GM12878 (cell line): ENCODE measurements at regions not wholly inside any gene's neighbourhood (a gene's known extent, or its start where the extent isn't known, plus 50 kb on each side); places are given as distances from the start of the nearest gene placed in this dataset.

Source experiments
- CBFB ChIP-seq: IDR thresholded peaks from 2 replicates; pipeline ENCODE4 v1.6.1; 2016; ENCODE audit warnings: antibody characterized with exemption, low read depth
- CHD2 ChIP-seq: IDR thresholded peaks from 2 replicates; pipeline ENCODE4 v1.6.1; 2011; ENCODE audit warnings: low read depth, low read length, improper control_type of control experiment, borderline replicate concordance
- EP300 ChIP-seq, 2 experiments: fragments of 150-350 bp in 1 of 2; IDR thresholded peaks; 2 replicates each; pipeline ENCODE4 v1.6.1; 2011 to 2012; ENCODE audit warnings: low read depth in 2 of 2, low read length in 2 of 2, borderline replicate concordance in 1 of 2, improper control_type of control experiment in 1 of 2, inconsistent platforms in 1 of 2; ENCODE audit not compliant: control insufficient read depth in 1 of 2
- HDAC6 ChIP-seq: fragments of 200-600 bp; sonication (generic); IDR thresholded peaks from one replicate; pipeline ENCODE4 v1.8.0; 2017; ENCODE audit warnings: antibody characterized with exemption; ENCODE audit not compliant: unreplicated experiment
- IKZF1 ChIP-seq: fragments of 450-650 bp; conservative IDR thresholded peaks from 2 replicates; pipeline ENCODE4 v1.6.1; 2017; ENCODE audit warnings: antibody characterized with exemption, mild to moderate bottlenecking
- IKZF2 ChIP-seq, 2 experiments: fragments of 450-650 bp; IDR thresholded peaks; 2 replicates each; pipeline ENCODE4 v1.6.1; 2017; ENCODE audit warnings: mild to moderate bottlenecking in 2 of 2, moderate library complexity in 2 of 2
- MXI1 ChIP-seq: fragments of 150-350 bp; IDR thresholded peaks from 2 replicates; pipeline ENCODE4 v1.6.1; 2011; ENCODE audit warnings: low read depth, mild to moderate bottlenecking, inconsistent platforms, low read length, improper control_type of control experiment
- NFYB ChIP-seq: IDR thresholded peaks from 2 replicates; pipeline ENCODE4 v1.6.1; 2011; ENCODE audit warnings: low read depth, mild to moderate bottlenecking, low read length, improper control_type of control experiment, moderate library complexity; ENCODE audit not compliant: insufficient read depth
- RB1 ChIP-seq: fragments of 450-650 bp; formaldehyde crosslinking; IDR thresholded peaks from 2 replicates; pipeline ENCODE4 v1.6.1; 2017; ENCODE audit warnings: mild to moderate bottlenecking, borderline replicate concordance
- SIN3A ChIP-seq: IDR thresholded peaks from 2 replicates; pipeline ENCODE4 v1.6.1; 2012; ENCODE audit warnings: low read depth, low read length, improper control_type of control experiment
- SMAD5 ChIP-seq: IDR thresholded peaks from 2 replicates; pipeline ENCODE4 v1.6.1; 2016; ENCODE audit warnings: antibody characterized with exemption, low read depth
- STAT3 ChIP-seq: IDR thresholded peaks from 2 replicates; pipeline ENCODE4 v1.6.1; 2011; ENCODE audit warnings: low read depth, low read length, improper control_type of control experiment
- YBX1 ChIP-seq: fragments of 450-650 bp; IDR thresholded peaks from 2 replicates; pipeline ENCODE4 v1.6.1; 2016; ENCODE audit warnings: antibody characterized with exemption
- ZNF207 ChIP-seq: fragments of 450-650 bp; IDR thresholded peaks from 2 replicates; pipeline ENCODE4 v1.6.1; 2014; ENCODE audit warnings: antibody characterized with exemption, mild to moderate bottlenecking, borderline replicate concordance
- ZNF592 ChIP-seq: fragments of 450-650 bp; IDR thresholded peaks from 2 replicates; pipeline ENCODE4 v1.6.1; 2017; ENCODE audit warnings: mild to moderate bottlenecking, moderate library complexity
- ZNF622 ChIP-seq: fragments of 450-650 bp; IDR thresholded peaks from 2 replicates; pipeline ENCODE4 v1.6.1; 2017; ENCODE audit warnings: mild to moderate bottlenecking, inconsistent platforms
- TF ChIP-seq, protein P1 (sequence below): fragments of 450-650 bp; IDR thresholded peaks from 2 replicates; pipeline ENCODE4 v1.6.1; 2017; ENCODE audit warnings: antibody characterized with exemption, mild to moderate bottlenecking, moderate library complexity
- TF ChIP-seq, protein P2 (sequence below): fragments of 450-650 bp; IDR thresholded peaks from 2 replicates; pipeline ENCODE4 v1.6.1; 2014; ENCODE audit warnings: mild to moderate bottlenecking
- TF ChIP-seq, protein P3 (sequence below): fragments of 450-650 bp; IDR thresholded peaks from 2 replicates; pipeline ENCODE4 v1.6.1; 2016; ENCODE audit warnings: mild to moderate bottlenecking

DNA sequence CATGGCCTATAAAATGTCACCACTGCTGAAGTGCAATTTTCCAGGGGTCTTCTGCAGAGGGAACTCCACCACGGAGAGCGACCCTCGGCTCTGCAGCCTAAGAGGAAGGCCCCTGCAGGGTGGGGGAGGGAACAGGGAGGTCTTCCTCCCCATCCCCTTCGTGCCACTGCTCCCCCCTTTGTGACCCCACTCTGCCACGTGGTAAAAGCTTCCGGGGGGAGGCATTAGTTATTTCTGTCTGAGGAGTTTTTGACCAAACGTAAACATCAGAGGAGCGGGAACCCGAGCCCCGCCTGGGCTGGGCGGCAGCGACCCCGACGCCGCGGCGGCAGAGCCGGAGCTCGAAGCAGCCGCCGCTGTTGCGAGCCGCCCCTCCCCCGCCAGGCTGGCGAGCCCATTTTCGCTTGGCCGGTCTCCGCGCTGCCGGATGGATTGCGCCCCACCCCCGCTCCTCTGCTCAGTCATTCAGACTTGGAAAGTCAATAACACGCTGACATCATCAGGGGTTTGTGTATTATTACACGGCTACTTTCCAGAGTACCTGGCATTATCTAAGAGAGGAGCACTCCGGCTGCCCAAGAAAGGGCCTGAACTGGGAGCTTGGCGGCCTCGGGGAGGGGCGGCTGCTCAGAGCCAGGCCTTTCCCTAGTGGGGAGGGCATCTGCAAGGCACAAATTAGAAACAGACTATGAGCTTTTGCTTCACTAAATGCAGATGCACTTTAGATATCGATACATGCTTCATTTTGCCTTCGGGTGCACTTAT is 162.5 kb upstream of the TBL1XR1 start (continued):
- TF ChIP-seq, protein P1, sequence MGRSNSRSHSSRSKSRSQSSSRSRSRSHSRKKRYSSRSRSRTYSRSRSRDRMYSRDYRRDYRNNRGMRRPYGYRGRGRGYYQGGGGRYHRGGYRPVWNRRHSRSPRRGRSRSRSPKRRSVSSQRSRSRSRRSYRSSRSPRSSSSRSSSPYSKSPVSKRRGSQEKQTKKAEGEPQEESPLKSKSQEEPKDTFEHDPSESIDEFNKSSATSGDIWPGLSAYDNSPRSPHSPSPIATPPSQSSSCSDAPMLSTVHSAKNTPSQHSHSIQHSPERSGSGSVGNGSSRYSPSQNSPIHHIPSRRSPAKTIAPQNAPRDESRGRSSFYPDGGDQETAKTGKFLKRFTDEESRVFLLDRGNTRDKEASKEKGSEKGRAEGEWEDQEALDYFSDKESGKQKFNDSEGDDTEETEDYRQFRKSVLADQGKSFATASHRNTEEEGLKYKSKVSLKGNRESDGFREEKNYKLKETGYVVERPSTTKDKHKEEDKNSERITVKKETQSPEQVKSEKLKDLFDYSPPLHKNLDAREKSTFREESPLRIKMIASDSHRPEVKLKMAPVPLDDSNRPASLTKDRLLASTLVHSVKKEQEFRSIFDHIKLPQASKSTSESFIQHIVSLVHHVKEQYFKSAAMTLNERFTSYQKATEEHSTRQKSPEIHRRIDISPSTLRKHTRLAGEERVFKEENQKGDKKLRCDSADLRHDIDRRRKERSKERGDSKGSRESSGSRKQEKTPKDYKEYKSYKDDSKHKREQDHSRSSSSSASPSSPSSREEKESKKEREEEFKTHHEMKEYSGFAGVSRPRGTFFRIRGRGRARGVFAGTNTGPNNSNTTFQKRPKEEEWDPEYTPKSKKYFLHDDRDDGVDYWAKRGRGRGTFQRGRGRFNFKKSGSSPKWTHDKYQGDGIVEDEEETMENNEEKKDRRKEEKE: no peak
- TF ChIP-seq NFYB (no peak), CBFB (peak; percentile 89), ZNF207 (peak; percentile 67; the same call in 1 of the 2 replicates), RB1 (no peak), CHD2 (peak; percentile 97), IKZF1 (peak; percentile 90), ZNF622 (no peak), YBX1 (no peak), ZNF592 (no peak), SMAD5 (no peak), SIN3A (0 out of 2 replicates have a peak, but pooled peaks have one; percentile 2), MXI1 (no peak), IKZF2 (IDR thresholded peaks at IDR 0.05) (peak; percentile 63 to 85), EP300 (IDR thresholded peaks at IDR 0.05; ENCODE audit: borderline replicate concordance in 1 of 2, control insufficient read depth in 1 of 2, low read depth in 2 of 2, low read length in 2 of 2) (peak; percentile 81 to 96; a peak in 3 of 4 replicates), HDAC6 (no peak), STAT3 (no peak)
- TF ChIP-seq, protein P2, sequence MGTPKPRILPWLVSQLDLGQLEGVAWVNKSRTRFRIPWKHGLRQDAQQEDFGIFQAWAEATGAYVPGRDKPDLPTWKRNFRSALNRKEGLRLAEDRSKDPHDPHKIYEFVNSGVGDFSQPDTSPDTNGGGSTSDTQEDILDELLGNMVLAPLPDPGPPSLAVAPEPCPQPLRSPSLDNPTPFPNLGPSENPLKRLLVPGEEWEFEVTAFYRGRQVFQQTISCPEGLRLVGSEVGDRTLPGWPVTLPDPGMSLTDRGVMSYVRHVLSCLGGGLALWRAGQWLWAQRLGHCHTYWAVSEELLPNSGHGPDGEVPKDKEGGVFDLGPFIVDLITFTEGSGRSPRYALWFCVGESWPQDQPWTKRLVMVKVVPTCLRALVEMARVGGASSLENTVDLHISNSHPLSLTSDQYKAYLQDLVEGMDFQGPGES: no peak
- TF ChIP-seq, protein P3, sequence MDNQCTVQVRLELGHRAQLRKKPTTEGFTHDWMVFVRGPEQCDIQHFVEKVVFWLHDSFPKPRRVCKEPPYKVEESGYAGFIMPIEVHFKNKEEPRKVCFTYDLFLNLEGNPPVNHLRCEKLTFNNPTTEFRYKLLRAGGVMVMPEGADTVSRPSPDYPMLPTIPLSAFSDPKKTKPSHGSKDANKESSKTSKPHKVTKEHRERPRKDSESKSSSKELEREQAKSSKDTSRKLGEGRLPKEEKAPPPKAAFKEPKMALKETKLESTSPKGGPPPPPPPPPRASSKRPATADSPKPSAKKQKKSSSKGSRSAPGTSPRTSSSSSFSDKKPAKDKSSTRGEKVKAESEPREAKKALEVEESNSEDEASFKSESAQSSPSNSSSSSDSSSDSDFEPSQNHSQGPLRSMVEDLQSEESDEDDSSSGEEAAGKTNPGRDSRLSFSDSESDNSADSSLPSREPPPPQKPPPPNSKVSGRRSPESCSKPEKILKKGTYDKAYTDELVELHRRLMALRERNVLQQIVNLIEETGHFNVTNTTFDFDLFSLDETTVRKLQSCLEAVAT: no peak
